DOHH2 (cell line): ENCODE measurements at regions not wholly inside any gene's neighbourhood (a gene's known extent, or its start where the extent isn't known, plus 50 kb on each side); places are given as distances from the start of the nearest gene placed in this dataset.

Experiments used
- CTCF ChIP-seq: fragments of 200-600 bp; sonication (generic); IDR thresholded peaks from one replicate; pipeline ENCODE4 v1.5.1; 2014; ENCODE audit warnings: antibody characterized with exemption, mild to moderate bottlenecking, low read depth, low read length; ENCODE audit not compliant: poor library complexity, severe bottlenecking
- EZH2phosphoT487 ChIP-seq: fragments of 200-600 bp; sonication (generic); IDR thresholded peaks from 2 replicates; pipeline ENCODE4 v1.6.1; 2017; ENCODE audit warnings: borderline replicate concordance, mild to moderate bottlenecking, antibody characterized with exemption, low read length, moderate library complexity, mixed read lengths

- TF ChIP-seq CTCF (no peak), EZH2phosphoT487 (no peak)
Observed at GRCh38 chr15:35319354-35319753, 226.6 kb downstream of the DPH6 start.
